Caco-2 (cell line): ENCODE measurements at regions not wholly inside any gene's neighbourhood (a gene's known extent, or its start where the extent isn't known, plus 50 kb on each side); places are given as distances from the start of the nearest gene placed in this dataset.
A peak's percentile ranks its signal among the peaks of the same experiment; 100 is the strongest.

Source experiments
- BruUV-seq: library from RNA; stranded (reverse); fragments of 400-500 nt; replicated peaks from 2 replicates; lab custom pipeline; 2021; lab: Mats Ljungman, UMichigan
- CTCF ChIA-PET: fragments of 300-600 bp; sonication (Branson Sonifier 250); formaldehyde crosslinking; loops from one replicate; lab custom pipeline; 2022; ENCODE audit warnings: antibody characterized with exemption; lab: Charles Lee
- POLR2A ChIA-PET: fragments of 300-600 bp; sonication (Branson Sonifier 250); formaldehyde crosslinking; loops from one replicate; lab custom pipeline; 2022; ENCODE audit warnings: antibody characterized with exemption; lab: Charles Lee
- DNase-seq, 2 experiments: peaks; one replicate each; pipeline versions ENCODE4 v3.0.0 to v3.0.0-alpha.2; 2020 to 2022
- H3K27me3 ChIP-seq: replicated peaks from 2 replicates; pipeline ENCODE4 v1.6.0; 2011; ENCODE audit warnings: low read length; ENCODE audit not compliant: control insufficient read depth, insufficient read depth
- H3K36me3 ChIP-seq: 2 replicates; pipeline ENCODE4 v1.5.1; 2011; ENCODE audit warnings: low read length; ENCODE audit not compliant: control insufficient read depth, insufficient read depth
- H3K4me1 ChIP-seq: fragments of 250-450 bp; sonication (Bioruptor Pico); 2 replicates; pipeline ENCODE4 v1.5.1; 2020; ENCODE audit warnings: mild to moderate bottlenecking
- H3K4me3 ChIP-seq: 2 replicates; pipeline ENCODE4 v1.5.1; 2011; ENCODE audit warnings: low read depth, mild to moderate bottlenecking, control low read depth, low read length
- H3K9me3 ChIP-seq: fragments of 250-450 bp; sonication (Bioruptor Pico); 2 replicates; pipeline ENCODE4 v1.5.1; 2020; ENCODE audit warnings: mild to moderate bottlenecking, moderate library complexity
- H3K27ac Mint-ChIP-seq: one replicate; pipeline ENCODE4 v1.8.0; 2022; ENCODE audit warnings: mixed read lengths; ENCODE audit not compliant: unreplicated experiment
- H3K27me3 Mint-ChIP-seq: one replicate; pipeline ENCODE4 v1.8.0; 2022; ENCODE audit warnings: mixed read lengths; ENCODE audit not compliant: insufficient read depth, unreplicated experiment
- H3K36me3 Mint-ChIP-seq: one replicate; pipeline ENCODE4 v1.8.0; 2022; ENCODE audit warnings: mild to moderate bottlenecking, mixed read lengths; ENCODE audit not compliant: insufficient read depth, unreplicated experiment
- H3K4me1 Mint-ChIP-seq: one replicate; pipeline ENCODE4 v1.8.0; 2022; ENCODE audit warnings: low read depth, mixed read lengths; ENCODE audit not compliant: unreplicated experiment
- H3K4me3 Mint-ChIP-seq: one replicate; pipeline ENCODE4 v1.8.0; 2022; ENCODE audit warnings: mild to moderate bottlenecking, moderate library complexity, mixed read lengths; ENCODE audit not compliant: unreplicated experiment
- H3K9me3 Mint-ChIP-seq: one replicate; pipeline ENCODE4 v1.8.0; 2022; ENCODE audit warnings: mixed read lengths; ENCODE audit not compliant: unreplicated experiment
- intact Hi-C: fragments of 100-400 bp; cut with micrococcal nuclease; formaldehyde crosslinking; loops from one replicate; pipeline ENCODE4 v1.10.0; 2022; ENCODE audit not compliant: unreplicated experiment
- TF ChIP-seq, protein P1 (sequence below), 2 experiments: fragments of 200-600 bp in 1 of 2; IDR thresholded peaks; 1 replicate in 1 of 2; 2 replicates in 1 of 2; pipeline versions ENCODE4 v1.5.1 to v1.8.0; 2011 to 2022; ENCODE audit warnings: antibody characterized with exemption in 1 of 2, control low read depth in 1 of 2, inconsistent platforms in 1 of 2, low read depth in 1 of 2, low read length in 1 of 2, mild to moderate bottlenecking in 1 of 2, moderate library complexity in 1 of 2; ENCODE audit not compliant: insufficient read depth in 1 of 2, severe bottlenecking in 1 of 2, unreplicated experiment in 1 of 2

DNA sequence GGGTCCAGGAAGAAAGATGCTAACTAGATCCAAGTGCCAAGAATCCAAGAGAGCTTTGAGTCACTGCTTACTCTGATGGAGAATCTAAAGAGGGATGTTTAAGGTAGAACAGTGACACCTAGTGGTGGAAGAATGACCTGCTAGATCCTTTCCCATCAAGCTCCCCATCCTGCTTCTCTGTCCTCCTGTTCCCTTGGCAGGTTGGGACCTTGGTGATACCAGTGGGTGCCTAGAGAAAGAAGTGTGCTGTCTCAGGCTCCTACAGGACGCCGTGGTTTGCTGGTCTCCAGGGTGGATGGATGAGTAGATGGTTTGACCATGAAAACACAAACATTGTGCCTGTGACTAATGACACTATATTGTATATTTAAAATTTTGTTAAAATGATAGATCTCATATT lies 383.7 kb downstream of the TMEM135 start:
- POLR2A ChIA-PET: no interaction called here
- Histone ChIP-seq H3K27me3 (no peaks in the 10 kb centered on the region), H3K9me3 (no peaks in the 10 kb centered on the region), H3K4me1 (no peaks in the 10 kb centered on the region), H3K4me3 (no peak overlapping the region), H3K36me3 (no peaks in the 10 kb centered on the region)
- DNase-seq: peak; percentile 73 to 81
- TF ChIP-seq, protein P1, sequence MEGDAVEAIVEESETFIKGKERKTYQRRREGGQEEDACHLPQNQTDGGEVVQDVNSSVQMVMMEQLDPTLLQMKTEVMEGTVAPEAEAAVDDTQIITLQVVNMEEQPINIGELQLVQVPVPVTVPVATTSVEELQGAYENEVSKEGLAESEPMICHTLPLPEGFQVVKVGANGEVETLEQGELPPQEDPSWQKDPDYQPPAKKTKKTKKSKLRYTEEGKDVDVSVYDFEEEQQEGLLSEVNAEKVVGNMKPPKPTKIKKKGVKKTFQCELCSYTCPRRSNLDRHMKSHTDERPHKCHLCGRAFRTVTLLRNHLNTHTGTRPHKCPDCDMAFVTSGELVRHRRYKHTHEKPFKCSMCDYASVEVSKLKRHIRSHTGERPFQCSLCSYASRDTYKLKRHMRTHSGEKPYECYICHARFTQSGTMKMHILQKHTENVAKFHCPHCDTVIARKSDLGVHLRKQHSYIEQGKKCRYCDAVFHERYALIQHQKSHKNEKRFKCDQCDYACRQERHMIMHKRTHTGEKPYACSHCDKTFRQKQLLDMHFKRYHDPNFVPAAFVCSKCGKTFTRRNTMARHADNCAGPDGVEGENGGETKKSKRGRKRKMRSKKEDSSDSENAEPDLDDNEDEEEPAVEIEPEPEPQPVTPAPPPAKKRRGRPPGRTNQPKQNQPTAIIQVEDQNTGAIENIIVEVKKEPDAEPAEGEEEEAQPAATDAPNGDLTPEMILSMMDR (IDR thresholded peaks at IDR 0.05; ENCODE audit: insufficient read depth in 1 of 2, low read depth in 1 of 2, low read length in 1 of 2, severe bottlenecking in 1 of 2, unreplicated experiment in 1 of 2): peak; percentile 85 to 91
- no TSS peak for BruUV-seq
- Mint-ChIP-seq H3K36me3 (no peaks in the 10 kb centered on the region), H3K27ac (no peak overlapping the region), H3K4me1 (no peaks in the 10 kb centered on the region), H3K4me3 (no peak overlapping the region), H3K27me3 (no peaks in the 10 kb centered on the region), H3K9me3 (no peaks in the 10 kb centered on the region)
- intact Hi-C loops: loop anchor here (1.0 to 5.0 kb wide), 3 partner anchors 69 to 499 kb away; no protein-coding TSS in a partner anchor
- CTCF ChIA-PET: interaction anchor here (0.6 to 1.9 kb wide), 27 partner anchors 9 to 551 kb away, joined by 3 to 31 read pairs (median 4); no protein-coding TSS in a partner anchor

DNA sequence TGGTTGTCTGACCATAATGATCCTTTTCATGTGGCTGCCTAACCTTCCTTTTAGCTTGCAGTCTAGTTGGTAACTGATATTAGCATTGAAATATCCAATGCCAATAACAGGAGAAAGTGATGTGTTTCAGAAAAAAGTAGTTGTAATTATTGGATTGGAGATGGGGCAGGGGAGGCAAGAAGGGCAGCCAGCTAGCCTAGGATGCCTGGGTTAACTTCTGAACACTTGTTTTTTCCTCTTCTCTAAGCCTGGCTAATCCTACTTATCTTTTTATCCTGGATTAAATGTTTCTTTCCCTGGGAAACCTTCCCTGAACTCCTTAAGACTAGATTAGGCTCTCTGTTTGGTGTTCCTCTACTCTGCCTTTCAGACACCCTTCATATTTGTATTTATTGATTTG lies 380.2 kb downstream of the TMEM135 start:
- Histone ChIP-seq H3K36me3 (no peaks in the 10 kb centered on the region), H3K27me3 (no peaks in the 10 kb centered on the region), H3K4me3 (no peak overlapping the region), H3K9me3 (no peaks in the 10 kb centered on the region), H3K4me1 (no peaks in the 10 kb centered on the region)
- H3K27ac Mint-ChIP-seq: no peak overlapping the region
- ChIA-PET CTCF (no interaction called here), POLR2A (no interaction called here)
- no peaks in the 10 kb centered on the region for H3K9me3 Mint-ChIP-seq
- peaks cover 3% of the 10 kb centered on the region for H3K27me3 Mint-ChIP-seq
- H3K4me3 Mint-ChIP-seq: no peak overlapping the region
- TF ChIP-seq, protein P1 (IDR thresholded peaks at IDR 0.05; ENCODE audit: insufficient read depth in 1 of 2, low read depth in 1 of 2, low read length in 1 of 2, severe bottlenecking in 1 of 2, unreplicated experiment in 1 of 2): no peak
- no peaks in the 10 kb centered on the region for H3K36me3 Mint-ChIP-seq
- H3K4me1 Mint-ChIP-seq: no peaks in the 10 kb centered on the region
- DNase-seq: no peak
- intact Hi-C loops: loop anchor here (2.0 kb wide), 1 partner anchor 21 kb away; no protein-coding TSS in a partner anchor
- no TSS peak for BruUV-seq

DNA sequence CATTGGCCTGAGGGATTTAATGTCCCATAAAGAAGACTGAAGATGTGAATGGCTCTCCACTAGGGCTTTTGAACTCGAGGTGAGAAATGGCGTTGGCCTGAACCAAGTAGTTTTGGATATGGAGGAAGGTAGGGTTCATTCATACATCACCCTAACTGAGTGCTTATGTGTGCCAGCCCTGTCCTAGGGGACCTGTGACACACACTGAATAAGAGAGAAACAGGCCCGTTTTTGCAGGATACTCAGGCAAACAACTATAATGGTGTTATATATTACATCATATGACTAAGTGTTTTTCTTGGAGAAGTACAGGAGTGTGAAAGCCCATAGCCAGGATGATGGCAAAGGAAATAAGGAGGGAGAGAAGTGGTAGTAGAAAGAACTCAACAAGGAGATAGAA lies 368.1 kb downstream of the TMEM135 start:
- Histone ChIP-seq H3K4me1 (no peaks in the 10 kb centered on the region), H3K36me3 (no peaks in the 10 kb centered on the region), H3K4me3 (no peak overlapping the region), H3K27me3 (no peaks in the 10 kb centered on the region), H3K9me3 (no peaks in the 10 kb centered on the region)
- POLR2A ChIA-PET: no interaction called here
- H3K27me3 Mint-ChIP-seq: peaks cover 3% of the 10 kb centered on the region
- no peaks in the 10 kb centered on the region for H3K4me1 Mint-ChIP-seq
- H3K9me3 Mint-ChIP-seq: peaks cover 9% of the 10 kb centered on the region
- TF ChIP-seq, protein P1 (IDR thresholded peaks at IDR 0.05; ENCODE audit: insufficient read depth in 1 of 2, low read depth in 1 of 2, low read length in 1 of 2, severe bottlenecking in 1 of 2, unreplicated experiment in 1 of 2): no peak
- no peak for DNase-seq
- intact Hi-C loops: no loop called here
- BruUV-seq: no TSS peak
- CTCF ChIA-PET: no interaction called here
- H3K4me3 Mint-ChIP-seq: no peak overlapping the region
- no peaks in the 10 kb centered on the region for H3K36me3 Mint-ChIP-seq
- no peak overlapping the region for H3K27ac Mint-ChIP-seq
